HEK293T (cell line): ENCODE measurements at regions not wholly inside any gene's neighbourhood (a gene's known extent, or its start where the extent isn't known, plus 50 kb on each side); places are given as distances from the start of the nearest gene placed in this dataset.

ENCODE experiments used
- ARNT ChIP-seq: fragments of 450-650 bp; IDR thresholded peaks from 2 replicates; pipeline ENCODE4 v1.6.1; 2017; ENCODE audit warnings: mild to moderate bottlenecking
- BHLHE40 ChIP-seq: fragments of 450-650 bp; IDR thresholded peaks from 2 replicates; pipeline ENCODE4 v1.6.1; 2016; ENCODE audit warnings: mild to moderate bottlenecking, moderate library complexity, borderline replicate concordance
- CTBP1 ChIP-seq: fragments of 450-650 bp; IDR thresholded peaks from 2 replicates; pipeline ENCODE4 v1.6.1; 2016; ENCODE audit warnings: borderline replicate concordance
- ELF4 ChIP-seq: fragments of 450-650 bp; IDR thresholded peaks from 2 replicates; pipeline ENCODE4 v1.6.1; 2017; ENCODE audit warnings: antibody characterized with exemption
- FOXA1 ChIP-seq: fragments of 450-650 bp; IDR thresholded peaks from 2 replicates; pipeline ENCODE4 v1.6.1; 2016; ENCODE audit warnings: mild to moderate bottlenecking
- FOXK2 ChIP-seq: fragments of 450-650 bp; IDR thresholded peaks from 2 replicates; pipeline ENCODE4 v1.6.1; 2016; ENCODE audit warnings: mild to moderate bottlenecking
- FOXM1 ChIP-seq: fragments of 450-650 bp; IDR thresholded peaks from 2 replicates; pipeline ENCODE4 v1.6.1; 2017; ENCODE audit warnings: mild to moderate bottlenecking, borderline replicate concordance
- HDGF ChIP-seq: fragments of 450-650 bp; IDR thresholded peaks from 2 replicates; pipeline ENCODE4 v1.6.1; 2017; ENCODE audit warnings: antibody characterized with exemption, borderline replicate concordance
- L3MBTL2 ChIP-seq: fragments of 450-650 bp; conservative IDR thresholded peaks from 2 replicates; pipeline ENCODE4 v1.6.1; 2016; ENCODE audit warnings: mild to moderate bottlenecking
- NFRKB ChIP-seq: fragments of 450-650 bp; IDR thresholded peaks from 2 replicates; pipeline ENCODE4 v1.6.1; 2016; ENCODE audit warnings: mild to moderate bottlenecking, moderate library complexity
- SP1 ChIP-seq: fragments of 450-650 bp; IDR thresholded peaks from 2 replicates; pipeline ENCODE4 v1.6.1; 2017
- TARDBP ChIP-seq: fragments of 450-650 bp; IDR thresholded peaks from 2 replicates; pipeline ENCODE4 v1.6.1; 2016
- ZNF384 ChIP-seq: fragments of 450-650 bp; IDR thresholded peaks from 2 replicates; pipeline ENCODE4 v1.6.1; 2016
- TF ChIP-seq, protein P1 (sequence below): fragments of 450-650 bp; IDR thresholded peaks from 2 replicates; pipeline ENCODE4 v1.6.1; 2016

DNA sequence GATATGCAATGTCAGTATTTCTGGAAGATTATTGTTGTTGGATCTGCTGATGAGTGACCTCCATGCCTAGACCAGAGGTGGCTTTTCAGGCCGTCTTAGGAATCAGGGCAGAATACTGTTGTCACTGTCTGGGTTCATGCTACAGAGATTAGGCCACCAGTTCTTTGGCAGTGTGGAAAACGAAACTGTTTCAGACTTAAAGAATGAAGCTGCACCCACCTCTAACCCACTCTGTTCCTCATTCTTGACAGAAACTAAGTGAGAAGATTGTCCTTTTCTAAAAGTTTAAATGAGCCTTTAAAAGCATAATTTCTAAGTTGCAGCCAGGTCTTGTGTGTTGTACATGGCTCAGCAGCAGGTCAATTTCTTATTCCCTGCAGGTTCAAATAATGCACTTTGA, 444.3 kb downstream of the ENC1 start:
- TF ChIP-seq FOXM1 (no peak), FOXA1 (no peak), TARDBP (no peak), HDGF (no peak), BHLHE40 (no peak), CTBP1 (no peak), ARNT (no peak), SP1 (no peak), FOXK2 (no peak), L3MBTL2 (no peak), NFRKB (no peak), ZNF384 (no peak), ELF4 (no peak)
- TF ChIP-seq, protein P1, sequence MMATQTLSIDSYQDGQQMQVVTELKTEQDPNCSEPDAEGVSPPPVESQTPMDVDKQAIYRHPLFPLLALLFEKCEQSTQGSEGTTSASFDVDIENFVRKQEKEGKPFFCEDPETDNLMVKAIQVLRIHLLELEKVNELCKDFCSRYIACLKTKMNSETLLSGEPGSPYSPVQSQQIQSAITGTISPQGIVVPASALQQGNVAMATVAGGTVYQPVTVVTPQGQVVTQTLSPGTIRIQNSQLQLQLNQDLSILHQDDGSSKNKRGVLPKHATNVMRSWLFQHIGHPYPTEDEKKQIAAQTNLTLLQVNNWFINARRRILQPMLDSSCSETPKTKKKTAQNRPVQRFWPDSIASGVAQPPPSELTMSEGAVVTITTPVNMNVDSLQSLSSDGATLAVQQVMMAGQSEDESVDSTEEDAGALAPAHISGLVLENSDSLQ: no peak
